ENCODE measurements at regions not wholly inside any gene's neighbourhood (a gene's known extent, or its start where the extent isn't known, plus 50 kb on each side); places are given as distances from the start of the nearest gene placed in this dataset.
"Not testable (repeated sequence)": the region's sequence is repeated elsewhere in the genome, so short reads cannot be mapped to it uniquely, and the experiment has no call there.

- DNase-seq = not testable (repeated sequence)
Observed at GRCh38 chr15:95153201-95153600, 921.8 kb downstream of the MCTP2 start.

- no peak for DNase-seq
Observed at GRCh38 chr15:95160316-95160715, 929.0 kb downstream of the MCTP2 start.

- no peak for DNase-seq
Observed at GRCh38 chr15:95162069-95162468, 930.7 kb downstream of the MCTP2 start.

- no peak for DNase-seq
Observed at GRCh38 chr15:95162531-95162930, 931.2 kb downstream of the MCTP2 start.

GRCh38 chr15:95162967-95163531, 931.7 kb downstream of the MCTP2 start:
- no peak for DNase-seq

GRCh38 chr15:95168152-95168551, 936.8 kb downstream of the MCTP2 start:
- DNase-seq = no peak

GRCh38 chr15:95168951-95169431, 937.6 kb downstream of the MCTP2 start:
- no peak for DNase-seq

GRCh38 chr15:95169541-95170459, 938.4 kb downstream of the MCTP2 start:
- DNase-seq = no peak

- DNase-seq = no peak
Observed at GRCh38 chr15:95170561-95171380, 939.4 kb downstream of the MCTP2 start.

- no peak for DNase-seq
Observed at GRCh38 chr15:95171564-95171963, 940.2 kb downstream of the MCTP2 start.

GRCh38 chr15:95174301-95175259, 943.2 kb downstream of the MCTP2 start:
- no peak for DNase-seq

- no peak for DNase-seq
Observed at GRCh38 chr15:95175914-95176658, 944.7 kb downstream of the MCTP2 start.

- no peak for DNase-seq
Observed at GRCh38 chr15:95176794-95177577, 945.6 kb downstream of the MCTP2 start.

GRCh38 chr15:95180530-95180929, 949.2 kb downstream of the MCTP2 start:
- DNase-seq = no peak

- DNase-seq = no peak
Observed at GRCh38 chr15:95182091-95182490, 950.7 kb downstream of the MCTP2 start.

GRCh38 chr15:95192923-95193322, 961.6 kb downstream of the MCTP2 start:
- DNase-seq = no peak

- DNase-seq = no peak
Observed at GRCh38 chr15:95194746-95195145, 963.4 kb downstream of the MCTP2 start.

- DNase-seq = no peak
Observed at GRCh38 chr15:95196176-95196915, 965.0 kb downstream of the MCTP2 start.

GRCh38 chr15:95202569-95203349, 971.4 kb downstream of the MCTP2 start:
- no peak for DNase-seq
